ENCODE measurements at regions not wholly inside any gene's neighbourhood (a gene's known extent, or its start where the extent isn't known, plus 50 kb on each side); places are given as distances from the start of the nearest gene placed in this dataset.

- intact Hi-C loops (cut with micrococcal nuclease): no loop called here
- CTCF ChIA-PET: no interaction called here
- H3K4me1 Mint-ChIP-seq (ENCODE audit: low read depth): no peaks in the 10 kb centered on the region
- no peak overlapping the region for H3K27ac Mint-ChIP-seq
- H3K36me3 Mint-ChIP-seq (ENCODE audit: low read depth): no peaks in the 10 kb centered on the region
- no peak for DNase-seq
- no peak overlapping the region for H3K4me3 Mint-ChIP-seq
- peaks cover 5% of the 10 kb centered on the region for H3K9me3 Mint-ChIP-seq
- H3K27me3 Mint-ChIP-seq (ENCODE audit: low read depth): no peaks in the 10 kb centered on the region
Measured at GRCh38 chr4:34196375-34196774, 2047.9 kb downstream of the ARAP2 start.

- CTCF ChIA-PET: no interaction called here
- Mint-ChIP-seq H3K9me3 (peaks cover 5% of the 10 kb centered on the region), H3K27me3 (ENCODE audit: low read depth) (no peaks in the 10 kb centered on the region), H3K4me3 (no peak overlapping the region), H3K27ac (no peak overlapping the region), H3K4me1 (ENCODE audit: low read depth) (no peaks in the 10 kb centered on the region), H3K36me3 (ENCODE audit: low read depth) (no peaks in the 10 kb centered on the region)
- intact Hi-C loops (cut with micrococcal nuclease): no loop called here
- DNase-seq: no peak
Measured at GRCh38 chr4:34198966-34199365, 2045.3 kb downstream of the ARAP2 start.

- peaks cover 10% of the 10 kb centered on the region for H3K9me3 Mint-ChIP-seq
- no peaks in the 10 kb centered on the region for H3K27me3 Mint-ChIP-seq (ENCODE audit: low read depth)
- CTCF ChIA-PET: no interaction called here
Measured at GRCh38 chr4:34200535-34200934, 2043.8 kb downstream of the ARAP2 start.

GRCh38 chr4:34202154-34202553 lies 2042.2 kb downstream of the ARAP2 start:
- DNase-seq: no peak
- H3K27ac Mint-ChIP-seq: no peak overlapping the region
- intact Hi-C loops (cut with micrococcal nuclease): no loop called here
- no peaks in the 10 kb centered on the region for H3K27me3 Mint-ChIP-seq (ENCODE audit: low read depth)
- no peak overlapping the region for H3K4me3 Mint-ChIP-seq
- H3K36me3 Mint-ChIP-seq (ENCODE audit: low read depth): no peaks in the 10 kb centered on the region
- H3K4me1 Mint-ChIP-seq (ENCODE audit: low read depth): no peaks in the 10 kb centered on the region
- CTCF ChIA-PET: no interaction called here
- peaks cover 10% of the 10 kb centered on the region for H3K9me3 Mint-ChIP-seq

More at GRCh38 chr4:34200535-34200934, 2043.8 kb downstream of the ARAP2 start:
- no peak overlapping the region for H3K4me3 Mint-ChIP-seq
- H3K27ac Mint-ChIP-seq: no peak overlapping the region
- no peaks in the 10 kb centered on the region for H3K36me3 Mint-ChIP-seq (ENCODE audit: low read depth)
- no peak for DNase-seq
- H3K4me1 Mint-ChIP-seq (ENCODE audit: low read depth): no peaks in the 10 kb centered on the region
- intact Hi-C loops (cut with micrococcal nuclease): no loop called here

- CTCF ChIA-PET: no interaction called here
- H3K36me3 Mint-ChIP-seq (ENCODE audit: low read depth): no peaks in the 10 kb centered on the region
- no peak for DNase-seq
- H3K4me1 Mint-ChIP-seq (ENCODE audit: low read depth): no peaks in the 10 kb centered on the region
- intact Hi-C loops (cut with micrococcal nuclease): no loop called here
- peaks cover 4% of the 10 kb centered on the region for H3K9me3 Mint-ChIP-seq
- no peak overlapping the region for H3K27ac Mint-ChIP-seq
- H3K4me3 Mint-ChIP-seq: no peak overlapping the region
- no peaks in the 10 kb centered on the region for H3K27me3 Mint-ChIP-seq (ENCODE audit: low read depth)
Measured at GRCh38 chr4:34220601-34221000, 2023.7 kb downstream of the ARAP2 start.

GRCh38 chr4:34221986-34222385 lies 2022.3 kb downstream of the ARAP2 start:
- no peaks in the 10 kb centered on the region for H3K27me3 Mint-ChIP-seq (ENCODE audit: low read depth)
- H3K27ac Mint-ChIP-seq: no peak overlapping the region
- H3K9me3 Mint-ChIP-seq: peaks cover 7% of the 10 kb centered on the region
- H3K4me1 Mint-ChIP-seq (ENCODE audit: low read depth): no peaks in the 10 kb centered on the region
- H3K4me3 Mint-ChIP-seq: no peak overlapping the region
- intact Hi-C loops (cut with micrococcal nuclease): no loop called here
- DNase-seq: no peak
- CTCF ChIA-PET: no interaction called here
- no peaks in the 10 kb centered on the region for H3K36me3 Mint-ChIP-seq (ENCODE audit: low read depth)

GRCh38 chr4:34236118-34236517 lies 2008.2 kb downstream of the ARAP2 start:
- Mint-ChIP-seq H3K27ac (no peak overlapping the region), H3K9me3 (peaks cover 7% of the 10 kb centered on the region), H3K27me3 (ENCODE audit: low read depth) (no peaks in the 10 kb centered on the region), H3K4me1 (ENCODE audit: low read depth) (no peaks in the 10 kb centered on the region), H3K36me3 (ENCODE audit: low read depth) (no peaks in the 10 kb centered on the region), H3K4me3 (no peak overlapping the region)
- intact Hi-C loops (cut with micrococcal nuclease): no loop called here
- DNase-seq: no peak
- CTCF ChIA-PET: no interaction called here

GRCh38 chr4:34245276-34245675 lies 1999.0 kb downstream of the ARAP2 start:
- Mint-ChIP-seq H3K9me3 (peaks cover 6% of the 10 kb centered on the region), H3K36me3 (ENCODE audit: low read depth) (no peaks in the 10 kb centered on the region), H3K4me3 (no peak overlapping the region), H3K4me1 (ENCODE audit: low read depth) (no peaks in the 10 kb centered on the region), H3K27me3 (ENCODE audit: low read depth) (no peaks in the 10 kb centered on the region), H3K27ac (no peak overlapping the region)
- CTCF ChIA-PET: no interaction called here
- intact Hi-C loops (cut with micrococcal nuclease): no loop called here
- DNase-seq: no peak

- intact Hi-C loops (cut with micrococcal nuclease): no loop called here
- peaks cover 4% of the 10 kb centered on the region for H3K9me3 Mint-ChIP-seq
- H3K4me1 Mint-ChIP-seq (ENCODE audit: low read depth): no peaks in the 10 kb centered on the region
- CTCF ChIA-PET: no interaction called here
- H3K27me3 Mint-ChIP-seq (ENCODE audit: low read depth): no peaks in the 10 kb centered on the region
- no peaks in the 10 kb centered on the region for H3K36me3 Mint-ChIP-seq (ENCODE audit: low read depth)
- no peak overlapping the region for H3K27ac Mint-ChIP-seq
- DNase-seq: no peak
- H3K4me3 Mint-ChIP-seq: no peak overlapping the region
Measured at GRCh38 chr4:34250562-34250961, 1993.8 kb downstream of the ARAP2 start.

- CTCF ChIA-PET: no interaction called here
- intact Hi-C loops (cut with micrococcal nuclease): no loop called here
- no peaks in the 10 kb centered on the region for H3K36me3 Mint-ChIP-seq (ENCODE audit: low read depth)
Measured at GRCh38 chr4:34253239-34253638, 1991.1 kb downstream of the ARAP2 start.

GRCh38 chr4:34258176-34258575 lies 1986.1 kb downstream of the ARAP2 start:
- intact Hi-C loops (cut with micrococcal nuclease): no loop called here
- no peak for DNase-seq
- Mint-ChIP-seq H3K4me1 (ENCODE audit: low read depth) (no peaks in the 10 kb centered on the region), H3K9me3 (peaks cover 11% of the 10 kb centered on the region), H3K27ac (no peak overlapping the region), H3K27me3 (ENCODE audit: low read depth) (no peaks in the 10 kb centered on the region), H3K36me3 (ENCODE audit: low read depth) (no peaks in the 10 kb centered on the region), H3K4me3 (no peak overlapping the region)
- CTCF ChIA-PET: no interaction called here

More at GRCh38 chr4:34253239-34253638, 1991.1 kb downstream of the ARAP2 start:
- H3K27me3 Mint-ChIP-seq (ENCODE audit: low read depth): no peaks in the 10 kb centered on the region
- H3K4me1 Mint-ChIP-seq (ENCODE audit: low read depth): no peaks in the 10 kb centered on the region
- H3K9me3 Mint-ChIP-seq: peaks cover 6% of the 10 kb centered on the region
- DNase-seq: no peak
- H3K27ac Mint-ChIP-seq: no peak overlapping the region
- no peak overlapping the region for H3K4me3 Mint-ChIP-seq

- no peak for DNase-seq
- H3K4me3 Mint-ChIP-seq: no peak overlapping the region
- H3K27me3 Mint-ChIP-seq (ENCODE audit: low read depth): no peaks in the 10 kb centered on the region
- CTCF ChIA-PET: no interaction called here
- peaks cover 17% of the 10 kb centered on the region for H3K9me3 Mint-ChIP-seq
- no peaks in the 10 kb centered on the region for H3K36me3 Mint-ChIP-seq (ENCODE audit: low read depth)
- H3K27ac Mint-ChIP-seq: no peak overlapping the region
- intact Hi-C loops (cut with micrococcal nuclease): no loop called here
- no peaks in the 10 kb centered on the region for H3K4me1 Mint-ChIP-seq (ENCODE audit: low read depth)
Measured at GRCh38 chr4:34261799-34262314, 1982.5 kb downstream of the ARAP2 start.

GRCh38 chr4:34269613-34270012 lies 1974.7 kb downstream of the ARAP2 start:
- no peaks in the 10 kb centered on the region for H3K27me3 Mint-ChIP-seq (ENCODE audit: low read depth)
- no peak overlapping the region for H3K4me3 Mint-ChIP-seq
- no peaks in the 10 kb centered on the region for H3K36me3 Mint-ChIP-seq (ENCODE audit: low read depth)
- no peaks in the 10 kb centered on the region for H3K4me1 Mint-ChIP-seq (ENCODE audit: low read depth)
- DNase-seq: no peak
- CTCF ChIA-PET: no interaction called here
- intact Hi-C loops (cut with micrococcal nuclease): no loop called here
- peaks cover 11% of the 10 kb centered on the region for H3K9me3 Mint-ChIP-seq
- H3K27ac Mint-ChIP-seq: no peak overlapping the region
